ENCODE measurements at regions not wholly inside any gene's neighbourhood (a gene's known extent, or its start where the extent isn't known, plus 50 kb on each side); places are given as distances from the start of the nearest gene placed in this dataset.

DNA sequence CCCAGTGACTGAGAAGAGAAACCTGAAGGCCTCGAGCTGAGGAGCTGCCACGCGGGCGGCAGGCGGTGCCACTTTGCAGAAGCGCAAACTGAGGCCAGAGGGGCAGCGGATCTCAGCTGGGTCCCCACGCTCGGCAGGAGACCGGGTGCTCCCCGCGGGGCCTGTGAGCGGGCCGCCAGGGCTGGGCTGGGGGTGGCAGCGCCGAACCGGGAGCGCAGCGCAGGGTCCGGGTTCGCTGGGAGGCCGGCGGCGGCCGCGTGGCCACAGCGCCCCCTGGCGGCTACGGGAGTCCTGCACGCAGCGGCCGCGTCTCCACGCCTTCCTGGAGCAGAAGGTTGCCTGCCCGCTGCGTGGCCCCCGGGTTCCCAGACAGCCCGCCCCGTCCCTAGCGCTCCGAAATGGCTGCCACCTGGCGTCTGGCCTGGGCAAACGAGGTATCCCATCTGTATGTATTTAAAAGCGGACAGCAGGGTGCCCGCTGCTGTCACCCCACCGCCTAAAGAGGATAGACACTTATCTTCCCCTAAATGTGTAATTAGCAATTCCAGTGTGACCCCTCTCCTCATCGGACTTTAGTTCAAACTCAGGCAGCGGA, 96.1 kb upstream of the CDH5 start:
- peaks cover 41% of the 10 kb centered on the region for H3K4me1 ChIP-seq
- peak overlapping the region; percentile 56 for H3K27ac ChIP-seq
- intact Hi-C loops (cut with DNase I) = no loop called here
- no peaks in the 10 kb centered on the region for H3K9me3 ChIP-seq
- H3K27me3 ChIP-seq = no peaks in the 10 kb centered on the region
- H3K36me3 ChIP-seq = no peaks in the 10 kb centered on the region
- peak; percentile 86 to 87 for DNase-seq (ENCODE audit: extremely low spot score in 2 of 2)
- peak overlapping the region; percentile 31 to 35 for H3K4me3 ChIP-seq
- TF ChIP-seq POLR2A (IDR thresholded peaks at IDR 0.05) = no peak
- TF ChIP-seq, protein P1, sequence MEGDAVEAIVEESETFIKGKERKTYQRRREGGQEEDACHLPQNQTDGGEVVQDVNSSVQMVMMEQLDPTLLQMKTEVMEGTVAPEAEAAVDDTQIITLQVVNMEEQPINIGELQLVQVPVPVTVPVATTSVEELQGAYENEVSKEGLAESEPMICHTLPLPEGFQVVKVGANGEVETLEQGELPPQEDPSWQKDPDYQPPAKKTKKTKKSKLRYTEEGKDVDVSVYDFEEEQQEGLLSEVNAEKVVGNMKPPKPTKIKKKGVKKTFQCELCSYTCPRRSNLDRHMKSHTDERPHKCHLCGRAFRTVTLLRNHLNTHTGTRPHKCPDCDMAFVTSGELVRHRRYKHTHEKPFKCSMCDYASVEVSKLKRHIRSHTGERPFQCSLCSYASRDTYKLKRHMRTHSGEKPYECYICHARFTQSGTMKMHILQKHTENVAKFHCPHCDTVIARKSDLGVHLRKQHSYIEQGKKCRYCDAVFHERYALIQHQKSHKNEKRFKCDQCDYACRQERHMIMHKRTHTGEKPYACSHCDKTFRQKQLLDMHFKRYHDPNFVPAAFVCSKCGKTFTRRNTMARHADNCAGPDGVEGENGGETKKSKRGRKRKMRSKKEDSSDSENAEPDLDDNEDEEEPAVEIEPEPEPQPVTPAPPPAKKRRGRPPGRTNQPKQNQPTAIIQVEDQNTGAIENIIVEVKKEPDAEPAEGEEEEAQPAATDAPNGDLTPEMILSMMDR (IDR thresholded peaks at IDR 0.05) = peak; percentile 79 to 99 (median 89)
- peak in 1 of 2 donors; percentile 44 for TF ChIP-seq POLR2AphosphoS5 (IDR thresholded peaks at IDR 0.05; ENCODE audit: insufficient read depth in 1 of 2, low read depth in 1 of 2)

DNA sequence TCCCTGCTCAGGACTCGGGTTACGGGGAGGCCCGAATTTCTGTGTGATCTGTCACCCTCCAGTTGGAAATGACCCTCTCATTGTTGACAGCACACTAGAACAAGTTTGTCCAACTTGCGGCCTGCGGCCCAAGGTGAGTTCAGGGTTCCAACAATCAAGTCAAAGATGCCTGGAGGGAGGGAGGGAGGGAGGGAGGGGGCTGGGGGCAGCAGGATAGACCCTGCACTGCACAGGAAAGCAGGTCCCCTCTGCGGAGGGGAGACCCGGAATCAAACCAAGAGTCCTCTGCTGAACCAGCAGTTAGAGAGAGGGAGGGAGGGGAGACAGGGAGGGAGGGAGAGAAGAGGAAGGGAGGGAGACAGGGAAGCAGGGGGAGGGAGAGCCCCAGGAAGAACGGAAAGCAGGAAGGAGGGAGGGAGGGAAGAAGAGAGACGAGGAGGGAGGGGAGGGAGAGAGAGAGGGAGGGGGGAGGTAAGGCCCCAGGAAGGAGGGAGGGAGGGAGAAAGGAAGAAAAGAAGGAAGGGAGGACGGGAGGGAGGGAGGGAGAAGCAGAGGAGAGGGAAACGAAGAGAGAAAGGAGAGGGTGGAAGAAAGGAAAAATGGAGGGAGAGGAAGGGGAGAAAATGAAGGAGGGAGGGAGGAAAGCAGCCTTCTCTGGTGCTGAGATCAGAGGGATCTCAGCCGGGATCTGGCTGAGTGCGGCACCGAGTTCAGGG, 96.7 kb upstream of the CDH5 start:
- H3K36me3 ChIP-seq = no peaks in the 10 kb centered on the region
- peaks cover 40% of the 10 kb centered on the region for H3K4me1 ChIP-seq
- no peaks in the 10 kb centered on the region for H3K9me3 ChIP-seq
- peak; percentile 58 to 74 for DNase-seq (ENCODE audit: extremely low spot score in 2 of 2)
- H3K27me3 ChIP-seq = no peaks in the 10 kb centered on the region
- H3K4me3 ChIP-seq = peak overlapping the region; percentile 31 to 35
- H3K27ac ChIP-seq = peak overlapping the region; percentile 56
- intact Hi-C loops (cut with DNase I) = loop anchor here (5.0 kb wide), 1 partner anchor 1147 kb away; the partner anchor contains the start of gene CDH11
- TF ChIP-seq POLR2A (IDR thresholded peaks at IDR 0.05) (no peak), POLR2AphosphoS5 (IDR thresholded peaks at IDR 0.05; ENCODE audit: insufficient read depth in 1 of 2, low read depth in 1 of 2) (no peak)
- TF ChIP-seq, protein P1 (IDR thresholded peaks at IDR 0.05) = no peak

DNA sequence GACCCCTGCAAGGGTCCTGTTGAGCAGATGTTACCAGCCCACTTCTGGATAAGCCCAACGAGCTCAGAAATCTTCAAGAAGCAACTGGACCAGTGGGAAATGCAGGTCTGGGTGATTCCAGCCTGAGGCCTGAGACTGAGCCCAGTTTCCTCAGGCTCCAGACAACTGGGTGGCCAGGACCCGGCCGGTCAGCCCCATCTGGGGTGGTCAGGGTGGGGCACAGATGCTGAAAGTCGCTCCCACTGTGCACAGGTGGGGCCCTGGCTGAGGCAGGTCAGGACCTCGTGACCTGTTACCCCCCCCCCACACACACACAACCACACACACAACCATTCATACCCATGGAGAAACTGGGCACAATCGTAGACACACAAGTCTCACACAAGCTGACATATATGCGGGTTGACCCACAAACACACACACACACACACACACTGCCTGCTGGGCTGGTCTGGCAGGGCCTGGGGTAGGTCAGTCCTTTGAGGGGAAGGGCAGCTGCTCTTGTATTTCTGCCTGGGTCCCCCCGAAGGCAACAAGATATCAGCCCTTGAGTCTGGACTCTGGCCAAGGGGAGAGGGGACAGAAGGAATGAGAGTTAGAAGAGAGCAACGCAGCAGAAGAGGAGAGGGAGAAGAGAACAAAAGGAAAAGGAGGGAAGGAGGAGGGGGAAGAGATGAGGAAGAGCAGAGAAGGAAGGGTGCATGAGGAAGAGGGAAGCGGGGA, 99.0 kb upstream of the CDH5 start:
- peak overlapping the region; percentile 46 for H3K27ac ChIP-seq
- H3K27me3 ChIP-seq = no peaks in the 10 kb centered on the region
- H3K36me3 ChIP-seq = no peaks in the 10 kb centered on the region
- DNase-seq (ENCODE audit: extremely low spot score in 2 of 2) = peak; percentile 52 to 87
- TF ChIP-seq, protein P1 (IDR thresholded peaks at IDR 0.05) = no peak
- TF ChIP-seq POLR2AphosphoS5 (IDR thresholded peaks at IDR 0.05; ENCODE audit: insufficient read depth in 1 of 2, low read depth in 1 of 2) (no peak), POLR2A (IDR thresholded peaks at IDR 0.05) (no peak)
- no peaks in the 10 kb centered on the region for H3K9me3 ChIP-seq
- H3K4me3 ChIP-seq = no peak overlapping the region
- intact Hi-C loops (cut with DNase I) = loop anchor here (5.0 kb wide), 1 partner anchor 1145 kb away; the partner anchor contains the start of gene CDH11
- H3K4me1 ChIP-seq = peaks cover 49% of the 10 kb centered on the region

DNA sequence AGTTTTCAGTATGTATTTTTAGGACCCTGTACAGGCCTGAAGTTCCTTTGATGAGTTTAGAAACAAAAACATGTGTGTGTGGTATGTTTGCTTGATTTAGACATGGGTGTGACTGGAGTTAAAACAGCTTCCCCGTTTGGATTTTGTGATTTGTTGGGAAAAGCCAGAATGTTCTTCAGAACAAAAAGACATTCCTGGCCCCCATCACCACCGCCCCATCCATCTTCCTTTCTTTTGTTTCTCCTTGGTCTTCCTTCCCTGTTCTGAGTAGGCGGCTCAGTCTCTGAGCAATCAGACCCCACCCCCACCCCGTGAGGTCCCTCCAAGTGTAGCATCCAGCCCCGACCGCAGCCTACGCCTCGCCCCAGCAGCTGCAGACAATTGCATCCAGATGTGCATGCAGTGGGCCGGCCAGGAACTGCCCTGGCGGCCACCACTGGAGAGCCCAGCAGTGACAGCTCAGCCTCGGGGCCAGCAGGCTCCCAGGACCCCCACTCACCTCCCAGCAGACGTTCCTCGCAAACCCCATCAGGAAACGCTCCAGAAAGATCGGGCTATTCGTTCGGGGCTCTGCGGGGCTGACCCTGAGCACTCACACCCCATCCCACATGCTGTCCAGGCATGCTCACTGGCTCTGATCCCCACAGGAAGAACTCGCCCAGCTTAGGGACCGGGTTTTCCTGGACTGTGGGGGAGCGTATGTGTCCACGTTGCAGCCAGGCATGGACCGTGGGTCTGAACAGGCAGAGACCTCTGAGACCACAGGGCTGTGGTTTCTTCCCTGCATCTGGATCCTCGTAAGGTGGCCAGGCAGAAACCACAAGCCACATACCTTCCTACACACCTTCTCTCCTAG, 99.8 kb upstream of the CDH5 start:
- Histone ChIP-seq H3K27me3 (no peaks in the 10 kb centered on the region), H3K36me3 (no peaks in the 10 kb centered on the region), H3K27ac (peak overlapping the region; percentile 46), H3K9me3 (no peaks in the 10 kb centered on the region), H3K4me1 (peaks cover 55% of the 10 kb centered on the region), H3K4me3 (no peak overlapping the region)
- TF ChIP-seq, protein P1 (IDR thresholded peaks at IDR 0.05) = no peak
- TF ChIP-seq POLR2A (IDR thresholded peaks at IDR 0.05) (no peak), POLR2AphosphoS5 (IDR thresholded peaks at IDR 0.05; ENCODE audit: insufficient read depth in 1 of 2, low read depth in 1 of 2) (peak in 1 of 2 donors; percentile 77)
- intact Hi-C loops (cut with DNase I) = loop anchor here (5.0 kb wide), 1 partner anchor 1144 kb away; the partner anchor contains the start of gene CDH11
- peak; percentile 82 to 90 for DNase-seq (ENCODE audit: extremely low spot score in 2 of 2)
